GM23248 (cell line): ENCODE measurements at regions not wholly inside any gene's neighbourhood (a gene's known extent, or its start where the extent isn't known, plus 50 kb on each side); places are given as distances from the start of the nearest gene placed in this dataset.

Experiments
- EZH2 ChIP-seq: fragments of 200-600 bp; sonication (generic); IDR thresholded peaks from 2 replicates; pipeline ENCODE4 v1.6.1; 2018; ENCODE audit warnings: antibody characterized with exemption, mild to moderate bottlenecking; ENCODE audit not compliant: insufficient read depth, poor library complexity, severe bottlenecking
- EZH2phosphoT487 ChIP-seq: fragments of 200-600 bp; sonication (generic); IDR thresholded peaks from 2 replicates; pipeline ENCODE4 v1.6.1; 2018; ENCODE audit warnings: antibody characterized with exemption, moderate library complexity, mild to moderate bottlenecking, low read depth; ENCODE audit not compliant: insufficient read depth

DNA sequence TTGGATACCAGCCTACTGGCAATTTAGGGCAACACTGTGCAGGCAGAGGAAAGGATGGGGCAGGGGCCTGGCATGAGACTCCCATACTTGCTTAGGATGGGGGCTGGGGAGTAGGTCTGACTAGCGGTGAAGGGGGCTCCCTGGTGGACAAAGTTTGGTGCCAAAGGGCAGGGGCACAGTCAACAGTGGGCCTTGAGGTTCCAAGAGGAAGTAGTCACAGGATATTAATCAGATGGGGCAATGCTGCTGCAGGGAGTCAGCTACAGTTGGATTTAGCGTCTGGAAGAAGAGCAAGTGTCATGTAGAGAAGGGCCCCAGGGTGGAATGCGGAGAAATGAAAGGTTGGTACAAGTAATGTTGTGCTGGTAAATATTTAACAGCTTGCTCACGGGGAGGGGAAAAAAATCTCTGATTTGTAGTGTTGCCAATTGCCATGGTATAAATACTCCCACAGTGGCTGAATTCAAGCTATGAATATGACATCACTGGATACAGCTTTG lies 139.4 kb downstream of the PJA1 start:
- no peak for TF ChIP-seq EZH2
- TF ChIP-seq EZH2phosphoT487: no peak
